ENCODE measurements at regions not wholly inside any gene's neighbourhood (a gene's known extent, or its start where the extent isn't known, plus 50 kb on each side); places are given as distances from the start of the nearest gene placed in this dataset.

- Histone ChIP-seq H3K36me3 (ENCODE audit: control insufficient read depth, insufficient read depth, low read length) (no peaks in the 10 kb centered on the region), H3K27me3 (replicated peaks; ENCODE audit: control insufficient read depth, insufficient read depth, low read length, poor library complexity, severe bottlenecking) (no peaks in the 10 kb centered on the region), H3K4me1 (ENCODE audit: control insufficient read depth, insufficient read depth, low read length, poor library complexity, severe bottlenecking) (no peaks in the 10 kb centered on the region), H3K27ac (ENCODE audit: insufficient read depth, low read length, poor library complexity, severe bottlenecking) (no peak overlapping the region), H3K9me3 (ENCODE audit: control insufficient read depth, low read length) (no peaks in the 10 kb centered on the region), H3K4me3 (ENCODE audit: insufficient read depth, low read depth, low read length, poor library complexity, severe bottlenecking) (no peak overlapping the region)
- DNase-seq, result no peak
Observed at GRCh38 chr14:58898655-58899316, 261.0 kb downstream of the DACT1 start.

GRCh38 chr14:58899317-58899713 lies 261.6 kb downstream of the DACT1 start:
- no peaks in the 10 kb centered on the region for H3K4me1 ChIP-seq (ENCODE audit: control insufficient read depth, insufficient read depth, low read length, poor library complexity, severe bottlenecking)
- DNase-seq, result no peak
- H3K27ac ChIP-seq (ENCODE audit: insufficient read depth, low read length, poor library complexity, severe bottlenecking), result no peak overlapping the region
- no peaks in the 10 kb centered on the region for H3K9me3 ChIP-seq (ENCODE audit: control insufficient read depth, low read length)
- H3K36me3 ChIP-seq (ENCODE audit: control insufficient read depth, insufficient read depth, low read length), result no peaks in the 10 kb centered on the region
- H3K27me3 ChIP-seq (replicated peaks; ENCODE audit: control insufficient read depth, insufficient read depth, low read length, poor library complexity, severe bottlenecking), result no peaks in the 10 kb centered on the region
- no peak overlapping the region for H3K4me3 ChIP-seq (ENCODE audit: insufficient read depth, low read depth, low read length, poor library complexity, severe bottlenecking)

- Histone ChIP-seq H3K27me3 (replicated peaks; ENCODE audit: control insufficient read depth, insufficient read depth, low read length, poor library complexity, severe bottlenecking) (no peaks in the 10 kb centered on the region), H3K9me3 (ENCODE audit: control insufficient read depth, low read length) (no peaks in the 10 kb centered on the region), H3K36me3 (ENCODE audit: control insufficient read depth, insufficient read depth, low read length) (no peaks in the 10 kb centered on the region), H3K4me3 (ENCODE audit: insufficient read depth, low read depth, low read length, poor library complexity, severe bottlenecking) (no peak overlapping the region), H3K4me1 (ENCODE audit: control insufficient read depth, insufficient read depth, low read length, poor library complexity, severe bottlenecking) (no peaks in the 10 kb centered on the region), H3K27ac (ENCODE audit: insufficient read depth, low read length, poor library complexity, severe bottlenecking) (no peak overlapping the region)
- no peak for DNase-seq
Observed at GRCh38 chr14:58901826-58902225, 264.1 kb downstream of the DACT1 start.

GRCh38 chr14:58904776-58905175 lies 267.0 kb downstream of the DACT1 start:
- no peak overlapping the region for H3K4me3 ChIP-seq (ENCODE audit: insufficient read depth, low read depth, low read length, poor library complexity, severe bottlenecking)
- no peaks in the 10 kb centered on the region for H3K36me3 ChIP-seq (ENCODE audit: control insufficient read depth, insufficient read depth, low read length)
- DNase-seq, result no peak
- H3K27ac ChIP-seq (ENCODE audit: insufficient read depth, low read length, poor library complexity, severe bottlenecking), result no peak overlapping the region
- H3K4me1 ChIP-seq (ENCODE audit: control insufficient read depth, insufficient read depth, low read length, poor library complexity, severe bottlenecking), result no peaks in the 10 kb centered on the region
- no peaks in the 10 kb centered on the region for H3K9me3 ChIP-seq (ENCODE audit: control insufficient read depth, low read length)
- H3K27me3 ChIP-seq (replicated peaks; ENCODE audit: control insufficient read depth, insufficient read depth, low read length, poor library complexity, severe bottlenecking), result no peaks in the 10 kb centered on the region

- Histone ChIP-seq H3K4me1 (ENCODE audit: control insufficient read depth, insufficient read depth, low read length, poor library complexity, severe bottlenecking) (no peaks in the 10 kb centered on the region), H3K36me3 (ENCODE audit: control insufficient read depth, insufficient read depth, low read length) (no peaks in the 10 kb centered on the region), H3K4me3 (ENCODE audit: insufficient read depth, low read depth, low read length, poor library complexity, severe bottlenecking) (no peak overlapping the region), H3K9me3 (ENCODE audit: control insufficient read depth, low read length) (no peaks in the 10 kb centered on the region), H3K27me3 (replicated peaks; ENCODE audit: control insufficient read depth, insufficient read depth, low read length, poor library complexity, severe bottlenecking) (no peaks in the 10 kb centered on the region), H3K27ac (ENCODE audit: insufficient read depth, low read length, poor library complexity, severe bottlenecking) (no peak overlapping the region)
- no peak for DNase-seq
Observed at GRCh38 chr14:58907803-58908202, 270.0 kb downstream of the DACT1 start.

- Histone ChIP-seq H3K4me3 (ENCODE audit: insufficient read depth, low read depth, low read length, poor library complexity, severe bottlenecking) (no peak overlapping the region), H3K27ac (ENCODE audit: insufficient read depth, low read length, poor library complexity, severe bottlenecking) (no peak overlapping the region), H3K4me1 (ENCODE audit: control insufficient read depth, insufficient read depth, low read length, poor library complexity, severe bottlenecking) (no peaks in the 10 kb centered on the region), H3K9me3 (ENCODE audit: control insufficient read depth, low read length) (no peaks in the 10 kb centered on the region), H3K36me3 (ENCODE audit: control insufficient read depth, insufficient read depth, low read length) (no peaks in the 10 kb centered on the region), H3K27me3 (replicated peaks; ENCODE audit: control insufficient read depth, insufficient read depth, low read length, poor library complexity, severe bottlenecking) (no peaks in the 10 kb centered on the region)
- DNase-seq, result no peak
Observed at GRCh38 chr14:58912287-58912686, 274.5 kb downstream of the DACT1 start.

- Histone ChIP-seq H3K4me1 (ENCODE audit: control insufficient read depth, insufficient read depth, low read length, poor library complexity, severe bottlenecking) (no peaks in the 10 kb centered on the region), H3K27me3 (replicated peaks; ENCODE audit: control insufficient read depth, insufficient read depth, low read length, poor library complexity, severe bottlenecking) (no peaks in the 10 kb centered on the region), H3K4me3 (ENCODE audit: insufficient read depth, low read depth, low read length, poor library complexity, severe bottlenecking) (no peak overlapping the region), H3K9me3 (ENCODE audit: control insufficient read depth, low read length) (no peaks in the 10 kb centered on the region), H3K36me3 (ENCODE audit: control insufficient read depth, insufficient read depth, low read length) (no peaks in the 10 kb centered on the region), H3K27ac (ENCODE audit: insufficient read depth, low read length, poor library complexity, severe bottlenecking) (no peak overlapping the region)
- DNase-seq, result no peak
Observed at GRCh38 chr14:58912799-58913432, 275.2 kb downstream of the DACT1 start.

GRCh38 chr14:58914279-58914855 lies 274.1 kb upstream of the DAAM1 start:
- Histone ChIP-seq H3K9me3 (ENCODE audit: control insufficient read depth, low read length) (no peaks in the 10 kb centered on the region), H3K27ac (ENCODE audit: insufficient read depth, low read length, poor library complexity, severe bottlenecking) (no peak overlapping the region), H3K27me3 (replicated peaks; ENCODE audit: control insufficient read depth, insufficient read depth, low read length, poor library complexity, severe bottlenecking) (no peaks in the 10 kb centered on the region), H3K36me3 (ENCODE audit: control insufficient read depth, insufficient read depth, low read length) (no peaks in the 10 kb centered on the region), H3K4me1 (ENCODE audit: control insufficient read depth, insufficient read depth, low read length, poor library complexity, severe bottlenecking) (no peaks in the 10 kb centered on the region), H3K4me3 (ENCODE audit: insufficient read depth, low read depth, low read length, poor library complexity, severe bottlenecking) (no peak overlapping the region)
- no peak for DNase-seq

GRCh38 chr14:58915646-58916045 lies 272.8 kb upstream of the DAAM1 start:
- no peak for DNase-seq
- no peaks in the 10 kb centered on the region for H3K27me3 ChIP-seq (replicated peaks; ENCODE audit: control insufficient read depth, insufficient read depth, low read length, poor library complexity, severe bottlenecking)
- H3K9me3 ChIP-seq (ENCODE audit: control insufficient read depth, low read length), result no peaks in the 10 kb centered on the region
- no peak overlapping the region for H3K27ac ChIP-seq (ENCODE audit: insufficient read depth, low read length, poor library complexity, severe bottlenecking)
- H3K4me3 ChIP-seq (ENCODE audit: insufficient read depth, low read depth, low read length, poor library complexity, severe bottlenecking), result no peak overlapping the region
- H3K4me1 ChIP-seq (ENCODE audit: control insufficient read depth, insufficient read depth, low read length, poor library complexity, severe bottlenecking), result no peaks in the 10 kb centered on the region
- no peaks in the 10 kb centered on the region for H3K36me3 ChIP-seq (ENCODE audit: control insufficient read depth, insufficient read depth, low read length)

GRCh38 chr14:58918066-58918738 lies 270.3 kb upstream of the DAAM1 start:
- Histone ChIP-seq H3K9me3 (ENCODE audit: control insufficient read depth, low read length) (no peaks in the 10 kb centered on the region), H3K36me3 (ENCODE audit: control insufficient read depth, insufficient read depth, low read length) (no peaks in the 10 kb centered on the region), H3K4me3 (ENCODE audit: insufficient read depth, low read depth, low read length, poor library complexity, severe bottlenecking) (no peak overlapping the region), H3K27ac (ENCODE audit: insufficient read depth, low read length, poor library complexity, severe bottlenecking) (no peak overlapping the region), H3K27me3 (replicated peaks; ENCODE audit: control insufficient read depth, insufficient read depth, low read length, poor library complexity, severe bottlenecking) (no peaks in the 10 kb centered on the region), H3K4me1 (ENCODE audit: control insufficient read depth, insufficient read depth, low read length, poor library complexity, severe bottlenecking) (no peaks in the 10 kb centered on the region)
- no peak for DNase-seq
